ENCODE measurements at regions not wholly inside any gene's neighbourhood (a gene's known extent, or its start where the extent isn't known, plus 50 kb on each side); places are given as distances from the start of the nearest gene placed in this dataset.
"Not testable (repeated sequence)": the region's sequence is repeated elsewhere in the genome, so short reads cannot be mapped to it uniquely, and the experiment has no call there.

- no peaks in the 10 kb centered on the region for H3K4me1 ChIP-seq (ENCODE audit: control insufficient read depth, insufficient read depth, low read length)
- H3K4me3 ChIP-seq (ENCODE audit: low read depth, low read length): no peak overlapping the region
- H3K9me3 ChIP-seq (ENCODE audit: control insufficient read depth, insufficient read depth, low read depth, low read length): peaks cover 27% of the 10 kb centered on the region
- H3K36me3 ChIP-seq (ENCODE audit: control insufficient read depth, insufficient read depth, low read length): no peaks in the 10 kb centered on the region
- H3K27ac ChIP-seq (ENCODE audit: low read depth, low read length): no peak overlapping the region
- H3K9ac ChIP-seq (ENCODE audit: low read length): no peak overlapping the region
- H3K27me3 ChIP-seq (ENCODE audit: control insufficient read depth, insufficient read depth, low read length): no peaks in the 10 kb centered on the region
Observed at GRCh38 chr15:39009740-39010139, 445.1 kb upstream of the RASGRP1 start.

GRCh38 chr15:39011066-39011465 is 446.5 kb upstream of the RASGRP1 start:
- not testable (repeated sequence) for H3K9ac ChIP-seq (ENCODE audit: low read length); H3K4me1 ChIP-seq (ENCODE audit: control insufficient read depth, insufficient read depth, low read length); H3K4me3 ChIP-seq (ENCODE audit: low read depth, low read length); H3K27me3 ChIP-seq (ENCODE audit: control insufficient read depth, insufficient read depth, low read length); H3K27ac ChIP-seq (ENCODE audit: low read depth, low read length); H3K36me3 ChIP-seq (ENCODE audit: control insufficient read depth, insufficient read depth, low read length)
- peaks cover 27% of the 10 kb centered on the region for H3K9me3 ChIP-seq (ENCODE audit: control insufficient read depth, insufficient read depth, low read depth, low read length)

- Histone ChIP-seq H3K27ac (ENCODE audit: low read depth, low read length) (no peak overlapping the region), H3K9ac (ENCODE audit: low read length) (no peak overlapping the region), H3K4me1 (ENCODE audit: control insufficient read depth, insufficient read depth, low read length) (peaks cover 4% of the 10 kb centered on the region; the same call in 1 of the 2 replicates), H3K9me3 (ENCODE audit: control insufficient read depth, insufficient read depth, low read depth, low read length) (peaks cover 21% of the 10 kb centered on the region), H3K27me3 (ENCODE audit: control insufficient read depth, insufficient read depth, low read length) (no peaks in the 10 kb centered on the region), H3K4me3 (ENCODE audit: low read depth, low read length) (no peak overlapping the region), H3K36me3 (ENCODE audit: control insufficient read depth, insufficient read depth, low read length) (no peaks in the 10 kb centered on the region)
Observed at GRCh38 chr15:39013262-39013661, 448.6 kb upstream of the RASGRP1 start.

GRCh38 chr15:39014682-39015081 is 450.1 kb upstream of the RASGRP1 start:
- H3K4me3 ChIP-seq (ENCODE audit: low read depth, low read length): no peak overlapping the region

GRCh38 chr15:39016706-39017105 is 452.1 kb upstream of the RASGRP1 start:
- no peak overlapping the region for H3K9ac ChIP-seq (ENCODE audit: low read length)
- no peaks in the 10 kb centered on the region for H3K27me3 ChIP-seq (ENCODE audit: control insufficient read depth, insufficient read depth, low read length)
- H3K9me3 ChIP-seq (ENCODE audit: control insufficient read depth, insufficient read depth, low read depth, low read length): no peaks in the 10 kb centered on the region
- H3K36me3 ChIP-seq (ENCODE audit: control insufficient read depth, insufficient read depth, low read length): no peaks in the 10 kb centered on the region
- no peak overlapping the region for H3K27ac ChIP-seq (ENCODE audit: low read depth, low read length)
- no peak overlapping the region for H3K4me3 ChIP-seq (ENCODE audit: low read depth, low read length)
- peaks cover 4% of the 10 kb centered on the region; the same call in 1 of the 2 replicates for H3K4me1 ChIP-seq (ENCODE audit: control insufficient read depth, insufficient read depth, low read length)

More at GRCh38 chr15:39014682-39015081, 450.1 kb upstream of the RASGRP1 start:
- H3K27me3 ChIP-seq (ENCODE audit: control insufficient read depth, insufficient read depth, low read length): no peaks in the 10 kb centered on the region
- H3K27ac ChIP-seq (ENCODE audit: low read depth, low read length): no peak overlapping the region
- H3K4me1 ChIP-seq (ENCODE audit: control insufficient read depth, insufficient read depth, low read length): peaks cover 4% of the 10 kb centered on the region; the same call in 1 of the 2 replicates
- H3K9me3 ChIP-seq (ENCODE audit: control insufficient read depth, insufficient read depth, low read depth, low read length): peaks cover 13% of the 10 kb centered on the region
- no peak overlapping the region for H3K9ac ChIP-seq (ENCODE audit: low read length)
- no peaks in the 10 kb centered on the region for H3K36me3 ChIP-seq (ENCODE audit: control insufficient read depth, insufficient read depth, low read length)

GRCh38 chr15:39018966-39019365 is 454.4 kb upstream of the RASGRP1 start:
- Histone ChIP-seq H3K9me3 (ENCODE audit: control insufficient read depth, insufficient read depth, low read depth, low read length) (no peaks in the 10 kb centered on the region), H3K27me3 (ENCODE audit: control insufficient read depth, insufficient read depth, low read length) (no peaks in the 10 kb centered on the region), H3K9ac (ENCODE audit: low read length) (no peak overlapping the region), H3K4me3 (ENCODE audit: low read depth, low read length) (no peak overlapping the region), H3K36me3 (ENCODE audit: control insufficient read depth, insufficient read depth, low read length) (no peaks in the 10 kb centered on the region), H3K27ac (ENCODE audit: low read depth, low read length) (no peak overlapping the region), H3K4me1 (ENCODE audit: control insufficient read depth, insufficient read depth, low read length) (peaks cover 4% of the 10 kb centered on the region; the same call in 1 of the 2 replicates)

- Histone ChIP-seq H3K4me3 (ENCODE audit: low read depth, low read length) (no peak overlapping the region), H3K9ac (ENCODE audit: low read length) (no peak overlapping the region), H3K27ac (ENCODE audit: low read depth, low read length) (no peak overlapping the region), H3K27me3 (ENCODE audit: control insufficient read depth, insufficient read depth, low read length) (no peaks in the 10 kb centered on the region), H3K36me3 (ENCODE audit: control insufficient read depth, insufficient read depth, low read length) (no peaks in the 10 kb centered on the region), H3K9me3 (ENCODE audit: control insufficient read depth, insufficient read depth, low read depth, low read length) (no peaks in the 10 kb centered on the region), H3K4me1 (ENCODE audit: control insufficient read depth, insufficient read depth, low read length) (peaks cover 11% of the 10 kb centered on the region)
Observed at GRCh38 chr15:39021341-39021740, 456.7 kb upstream of the RASGRP1 start.

GRCh38 chr15:39022532-39023305 is 458.1 kb upstream of the RASGRP1 start:
- H3K27me3 ChIP-seq (ENCODE audit: control insufficient read depth, insufficient read depth, low read length): no peaks in the 10 kb centered on the region
- H3K4me3 ChIP-seq (ENCODE audit: low read depth, low read length): no peak overlapping the region
- H3K9ac ChIP-seq (ENCODE audit: low read length): no peak overlapping the region
- no peaks in the 10 kb centered on the region for H3K9me3 ChIP-seq (ENCODE audit: control insufficient read depth, insufficient read depth, low read depth, low read length)
- H3K4me1 ChIP-seq (ENCODE audit: control insufficient read depth, insufficient read depth, low read length): peaks cover 8% of the 10 kb centered on the region; the same call in 1 of the 2 replicates
- H3K36me3 ChIP-seq (ENCODE audit: control insufficient read depth, insufficient read depth, low read length): no peaks in the 10 kb centered on the region
- H3K27ac ChIP-seq (ENCODE audit: low read depth, low read length): no peak overlapping the region

GRCh38 chr15:39025321-39025720 is 460.7 kb upstream of the RASGRP1 start:
- Histone ChIP-seq H3K27me3 (ENCODE audit: control insufficient read depth, insufficient read depth, low read length) (no peaks in the 10 kb centered on the region), H3K36me3 (ENCODE audit: control insufficient read depth, insufficient read depth, low read length) (no peaks in the 10 kb centered on the region), H3K4me3 (ENCODE audit: low read depth, low read length) (no peak overlapping the region), H3K9ac (ENCODE audit: low read length) (no peak overlapping the region), H3K4me1 (ENCODE audit: control insufficient read depth, insufficient read depth, low read length) (peaks cover 8% of the 10 kb centered on the region; the same call in 1 of the 2 replicates), H3K27ac (ENCODE audit: low read depth, low read length) (no peak overlapping the region), H3K9me3 (ENCODE audit: control insufficient read depth, insufficient read depth, low read depth, low read length) (no peaks in the 10 kb centered on the region)

- H3K9ac ChIP-seq (ENCODE audit: low read length): no peak overlapping the region
- no peaks in the 10 kb centered on the region for H3K36me3 ChIP-seq (ENCODE audit: control insufficient read depth, insufficient read depth, low read length)
- no peaks in the 10 kb centered on the region for H3K9me3 ChIP-seq (ENCODE audit: control insufficient read depth, insufficient read depth, low read depth, low read length)
- peaks cover 8% of the 10 kb centered on the region; the same call in 1 of the 2 replicates for H3K4me1 ChIP-seq (ENCODE audit: control insufficient read depth, insufficient read depth, low read length)
- H3K27ac ChIP-seq (ENCODE audit: low read depth, low read length): no peak overlapping the region
- H3K4me3 ChIP-seq (ENCODE audit: low read depth, low read length): no peak overlapping the region
- no peaks in the 10 kb centered on the region for H3K27me3 ChIP-seq (ENCODE audit: control insufficient read depth, insufficient read depth, low read length)
Observed at GRCh38 chr15:39025881-39026280, 461.3 kb upstream of the RASGRP1 start.

- H3K36me3 ChIP-seq (ENCODE audit: control insufficient read depth, insufficient read depth, low read length): no peaks in the 10 kb centered on the region
- H3K27me3 ChIP-seq (ENCODE audit: control insufficient read depth, insufficient read depth, low read length): no peaks in the 10 kb centered on the region
- H3K9me3 ChIP-seq (ENCODE audit: control insufficient read depth, insufficient read depth, low read depth, low read length): no peaks in the 10 kb centered on the region
- H3K9ac ChIP-seq (ENCODE audit: low read length): no peak overlapping the region
- H3K4me1 ChIP-seq (ENCODE audit: control insufficient read depth, insufficient read depth, low read length): peaks cover 8% of the 10 kb centered on the region; the same call in 1 of the 2 replicates
- H3K4me3 ChIP-seq (ENCODE audit: low read depth, low read length): no peak overlapping the region
- H3K27ac ChIP-seq (ENCODE audit: low read depth, low read length): no peak overlapping the region
Observed at GRCh38 chr15:39028069-39028468, 463.5 kb upstream of the RASGRP1 start.

Measured in HUES6 (cell line).